GM21529 (cell line): ENCODE measurements at regions not wholly inside any gene's neighbourhood (a gene's known extent, or its start where the extent isn't known, plus 50 kb on each side); places are given as distances from the start of the nearest gene placed in this dataset.

Source experiments
- ATAC-seq: cut with Tn5 transposase; IDR thresholded peaks from one replicate; pipeline ENCODE4 v1.9.1; 2021; ENCODE audit not compliant: unreplicated experiment

DNA sequence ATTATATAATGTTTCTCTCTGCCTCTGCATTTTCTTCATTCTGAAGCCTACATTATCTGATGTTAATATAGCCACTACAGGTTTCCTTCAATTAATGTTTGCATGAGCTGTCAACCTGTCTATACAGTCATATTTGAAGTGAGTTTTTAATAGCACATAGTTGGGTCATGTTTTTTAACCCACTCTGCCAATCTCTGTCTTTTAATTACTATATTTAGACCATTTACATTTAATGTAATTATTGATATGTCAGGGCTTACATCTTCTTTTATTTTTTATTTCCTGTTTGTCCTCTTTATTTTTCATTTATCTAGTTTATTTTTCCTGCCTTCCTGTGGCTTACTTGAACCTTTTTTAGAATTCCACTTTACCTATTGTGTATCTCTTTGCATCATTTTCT, 124.3 kb upstream of the PDE1C start:
- ATAC-seq = no peak

DNA sequence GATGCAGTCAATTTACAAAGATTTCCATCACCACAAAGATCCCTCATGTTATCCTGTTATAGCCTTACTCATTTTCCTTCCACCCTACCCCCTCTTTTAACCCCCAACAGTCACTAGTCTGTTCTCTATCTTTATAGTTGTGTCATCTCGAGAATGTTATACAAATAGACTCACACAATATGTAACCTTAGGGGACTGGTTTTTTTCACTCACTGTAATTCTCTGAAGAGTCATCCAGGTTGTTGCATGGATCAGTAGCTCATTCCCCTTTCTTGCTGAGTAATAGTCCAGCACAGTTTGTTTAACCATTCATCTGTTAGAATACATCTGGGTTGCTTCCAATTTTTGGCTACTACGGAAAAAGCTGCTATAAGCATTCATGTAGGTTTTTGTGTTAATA, 121.1 kb upstream of the PDE1C start:
- no peak for ATAC-seq

DNA sequence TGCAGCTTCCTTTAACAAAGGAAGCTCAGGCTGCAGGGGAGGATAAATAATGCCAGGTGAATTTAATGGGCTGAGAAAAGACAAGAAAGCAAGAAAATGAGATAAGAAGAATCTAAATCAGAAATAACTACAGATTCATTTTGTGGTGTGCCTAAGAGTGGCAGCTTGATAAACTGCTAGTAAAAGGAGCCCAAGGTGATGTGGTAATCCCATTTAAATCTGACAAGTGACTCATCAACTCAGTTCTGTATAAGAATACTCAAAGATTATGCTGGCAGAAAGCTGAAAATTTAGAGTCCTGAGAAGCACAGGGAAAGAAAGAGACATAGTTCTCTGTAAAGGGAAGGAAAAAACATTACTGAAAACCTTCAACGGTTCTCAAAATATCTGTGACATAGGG, 109.4 kb upstream of the PDE1C start:
- ATAC-seq = no peak

DNA sequence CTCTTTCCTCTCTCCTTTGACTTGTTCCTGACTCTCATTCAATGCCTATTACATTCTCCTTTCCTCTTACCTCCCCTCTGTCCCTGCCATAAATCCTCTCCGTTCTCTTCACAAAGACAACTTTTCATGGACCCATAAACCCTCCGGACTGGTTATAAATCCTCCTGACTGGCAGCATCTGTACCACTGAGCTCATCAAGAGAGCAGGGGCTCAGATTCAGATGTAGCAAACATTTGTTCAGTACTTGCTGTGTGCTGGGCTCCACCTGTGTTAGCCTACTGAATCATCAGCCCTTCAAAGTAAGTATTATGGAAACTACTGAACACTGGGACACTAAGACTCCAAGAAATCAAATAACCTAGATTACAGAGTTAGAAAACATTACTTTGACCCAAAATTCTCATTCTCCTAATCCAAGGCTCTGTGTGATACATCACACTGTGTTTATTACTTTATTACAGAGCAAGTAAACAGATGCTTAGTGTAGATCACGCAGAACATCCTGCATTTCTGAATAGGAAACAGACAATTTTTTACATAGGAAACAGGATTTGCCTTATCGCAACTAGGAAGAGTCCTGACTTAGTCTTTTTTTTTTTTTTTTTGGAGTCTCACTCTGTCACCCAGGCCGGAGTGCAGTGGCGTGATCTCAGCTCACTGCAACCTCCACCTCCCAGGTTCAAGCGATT, 108.6 kb upstream of the PDE1C start:
- ATAC-seq = no peak

DNA sequence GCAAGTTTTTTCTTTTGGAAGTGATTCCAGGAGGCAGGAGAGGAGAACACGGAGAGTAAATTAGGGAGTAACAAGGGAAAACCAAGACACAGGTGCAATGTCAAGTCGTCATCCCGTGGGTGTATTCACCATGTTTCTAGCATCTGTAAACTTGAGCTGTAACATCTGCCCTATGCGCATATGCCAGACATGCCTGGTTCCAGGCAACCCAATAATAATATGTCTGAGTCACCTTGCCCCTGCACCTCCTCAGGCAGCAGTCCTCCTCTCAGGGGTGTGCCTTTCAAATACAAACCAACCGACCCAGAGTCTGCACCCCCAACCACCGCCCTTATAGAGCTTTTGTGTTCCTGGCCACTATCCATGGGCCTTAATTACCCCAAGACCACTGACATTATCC, 107.0 kb upstream of the PDE1C start:
- no peak for ATAC-seq

DNA sequence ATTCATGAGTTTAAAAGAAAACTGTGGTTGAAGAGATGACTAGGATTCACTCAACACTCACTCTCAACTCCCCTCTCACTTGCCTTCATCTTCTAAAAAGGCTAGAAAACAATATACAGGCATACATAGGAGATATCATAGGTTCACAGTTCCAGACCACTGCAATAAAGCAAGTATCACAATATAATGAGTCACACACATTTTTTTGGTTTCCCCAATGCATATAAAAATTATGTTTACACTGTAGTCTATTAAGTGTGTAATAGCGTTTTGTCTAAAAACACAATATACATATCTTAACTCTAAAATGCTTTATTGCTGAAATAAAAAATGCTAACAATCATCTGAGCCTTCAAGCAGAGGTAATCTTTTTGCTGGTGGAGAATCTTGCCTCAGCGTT, 104.9 kb upstream of the PDE1C start:
- no peak for ATAC-seq

DNA sequence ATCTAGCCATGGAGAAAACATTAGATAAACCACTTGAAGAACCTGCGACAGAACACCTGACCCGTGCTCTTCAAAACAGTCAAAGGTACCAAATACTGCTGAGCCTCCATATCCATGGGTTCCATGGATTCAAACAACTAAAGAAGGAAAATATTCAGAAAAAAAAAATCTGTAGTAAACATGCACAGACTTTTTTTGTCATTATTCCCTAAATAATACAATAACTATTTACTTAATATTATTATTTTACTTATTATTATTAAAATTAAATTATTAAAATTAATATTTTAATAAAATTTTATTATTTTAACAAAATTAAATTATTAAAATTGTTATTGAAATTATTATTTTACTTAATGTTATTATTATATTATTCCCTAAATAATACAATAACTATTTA, 101.0 kb upstream of the PDE1C start:
- no peak for ATAC-seq

DNA sequence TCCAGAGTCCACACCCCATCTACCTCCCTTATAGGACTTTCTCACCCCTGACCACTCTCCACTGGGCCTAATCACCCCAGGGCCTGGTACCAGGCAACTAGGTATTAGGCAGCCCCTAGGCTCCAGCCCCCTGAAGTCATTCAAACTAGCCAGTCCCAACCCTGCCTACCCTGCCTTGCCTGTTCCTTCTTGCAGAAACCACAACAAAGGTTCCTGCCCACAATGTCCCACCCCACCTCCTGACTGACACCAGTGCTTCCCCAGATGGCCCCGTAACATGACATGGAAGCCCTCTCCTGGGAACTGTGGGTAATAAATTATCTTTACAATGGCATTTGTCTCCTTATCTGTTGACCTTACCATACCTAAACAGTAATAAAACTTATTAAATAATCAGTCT, 100.6 kb upstream of the PDE1C start:
- ATAC-seq = no peak

DNA sequence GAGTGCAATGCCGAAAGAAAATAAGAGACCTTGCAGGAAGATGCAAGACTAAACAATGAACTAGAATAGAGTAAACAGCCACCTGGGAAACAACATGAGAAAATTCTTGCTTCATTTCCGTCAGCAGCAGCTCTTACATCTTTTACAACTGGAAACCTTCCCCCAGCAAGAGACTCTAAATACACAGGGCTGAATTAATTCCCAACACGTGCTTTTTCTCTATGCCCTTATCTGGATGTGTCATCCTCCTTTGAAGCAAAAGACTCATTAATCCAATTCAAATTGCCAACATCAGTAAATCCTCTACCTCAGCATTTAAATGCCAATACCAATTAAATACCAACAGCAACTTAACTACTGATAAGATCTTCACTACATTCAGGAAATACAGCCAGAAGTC, 99.0 kb upstream of the PDE1C start:
- ATAC-seq = no peak

DNA sequence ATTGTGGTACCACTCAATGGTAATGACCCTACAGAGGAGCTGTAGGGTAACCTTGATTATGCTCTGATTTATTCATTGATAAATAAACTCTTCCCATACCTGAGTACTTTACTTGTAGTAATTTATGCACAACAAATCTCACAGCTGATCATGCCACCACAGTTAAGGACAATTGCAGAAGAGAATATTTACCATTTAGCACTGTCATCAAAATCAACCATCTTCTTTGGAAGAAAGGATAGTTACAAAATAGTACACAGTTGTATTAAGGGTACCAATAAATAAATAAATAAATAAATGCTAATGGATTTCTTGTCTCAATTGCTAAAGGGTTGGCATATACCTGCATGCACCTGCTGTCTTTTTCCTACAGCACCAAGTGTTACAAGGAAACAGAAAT, 97.6 kb upstream of the PDE1C start:
- ATAC-seq = no peak

DNA sequence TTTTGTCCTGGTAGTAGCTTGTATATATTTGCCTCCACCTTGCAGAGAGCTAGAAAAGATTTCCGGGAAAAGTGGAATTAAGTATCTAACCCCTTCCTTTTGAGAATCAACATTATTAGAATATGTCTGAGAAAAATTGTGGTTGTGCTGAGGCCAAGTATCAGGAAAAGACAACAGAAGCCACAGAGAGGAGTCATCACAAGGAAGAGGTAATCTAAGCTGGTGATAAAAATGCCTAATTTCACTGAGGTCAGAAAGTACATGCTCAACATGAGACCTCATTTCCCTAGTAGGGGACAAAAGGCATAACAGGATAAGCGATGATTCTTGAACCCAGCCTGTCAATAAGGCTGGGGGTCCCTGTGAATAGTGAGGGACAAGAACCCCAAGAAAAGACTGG, 97.0 kb upstream of the PDE1C start:
- no peak for ATAC-seq

DNA sequence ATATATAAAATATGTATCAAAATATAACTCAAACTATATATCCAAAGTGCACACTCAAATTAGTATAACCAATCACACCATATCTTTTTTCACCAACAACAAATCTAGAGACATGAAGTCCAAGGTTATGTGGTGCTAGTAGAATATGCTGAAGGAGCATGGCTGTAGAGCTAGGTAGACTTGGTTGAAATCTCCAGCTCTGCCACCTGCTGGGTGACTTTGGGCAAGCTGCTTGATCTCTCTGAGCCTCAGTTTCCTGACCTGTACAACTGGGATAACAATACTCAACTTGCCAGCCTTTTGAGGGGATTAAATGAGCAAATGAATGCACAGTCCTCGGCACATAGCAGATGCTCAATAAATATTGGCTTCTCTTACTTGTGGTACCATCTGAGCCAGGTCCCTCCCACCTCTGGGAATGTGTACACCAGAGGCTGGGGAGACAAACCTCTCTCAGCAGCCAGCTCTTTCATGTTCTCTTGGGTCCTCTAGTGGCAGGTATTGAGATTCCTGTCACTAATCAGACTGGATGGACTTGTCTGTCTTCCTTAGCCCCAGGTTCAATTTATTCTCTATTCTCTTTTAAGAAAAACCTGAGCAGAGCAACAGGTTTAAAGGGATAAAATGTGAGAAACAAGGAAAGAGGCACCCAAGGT, 94.3 kb upstream of the PDE1C start:
- ATAC-seq = no peak

DNA sequence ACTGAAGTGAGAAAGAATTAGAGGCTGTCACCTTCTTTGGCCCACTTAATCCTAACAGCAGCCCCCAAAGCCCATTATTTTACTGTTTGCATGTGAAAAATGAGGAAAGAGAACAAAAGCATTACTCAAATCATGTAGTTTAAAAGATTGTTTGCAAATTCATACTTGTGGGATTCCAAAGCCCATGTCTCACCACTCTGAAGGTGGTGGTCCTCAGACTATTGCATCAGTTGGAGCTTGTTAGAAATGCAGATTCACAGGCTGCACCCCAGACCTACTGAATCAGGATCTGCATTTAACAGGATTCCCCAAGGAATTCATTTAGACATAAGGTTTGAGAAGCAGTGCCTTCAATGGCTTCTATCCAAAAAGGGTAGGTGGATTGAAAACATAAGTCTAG, 93.7 kb upstream of the PDE1C start:
- ATAC-seq = no peak

DNA sequence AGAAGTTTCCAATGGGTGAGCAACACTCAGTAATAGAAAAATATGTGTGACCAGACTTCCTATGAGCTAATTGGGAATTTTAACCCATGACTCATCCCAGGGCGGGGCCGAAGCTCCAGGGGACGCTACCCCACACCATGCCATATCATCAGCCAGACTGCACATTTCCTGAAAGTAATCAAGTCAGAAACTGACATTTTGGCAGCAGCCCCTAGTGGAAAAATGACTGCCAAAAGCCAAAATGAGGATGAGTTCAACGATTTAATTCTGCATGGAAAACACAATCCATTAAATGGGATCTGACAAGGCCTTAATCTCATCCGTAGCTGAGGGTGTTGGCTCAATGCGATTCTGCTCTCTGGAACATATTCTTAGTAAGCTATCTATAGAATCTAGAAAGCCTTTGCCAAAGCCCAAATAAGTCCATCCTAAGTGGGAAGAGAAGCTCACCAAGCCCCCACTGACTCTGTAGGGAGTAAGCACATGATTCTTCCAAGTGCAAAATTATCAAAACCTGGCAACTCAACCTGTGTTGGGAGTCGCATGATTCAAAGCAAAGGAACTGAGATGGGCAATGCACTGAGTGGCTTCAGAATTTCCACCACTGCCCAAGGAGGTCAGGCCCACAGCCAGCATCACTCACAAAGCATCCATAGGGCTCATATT, 93.1 kb upstream of the PDE1C start:
- no peak for ATAC-seq

DNA sequence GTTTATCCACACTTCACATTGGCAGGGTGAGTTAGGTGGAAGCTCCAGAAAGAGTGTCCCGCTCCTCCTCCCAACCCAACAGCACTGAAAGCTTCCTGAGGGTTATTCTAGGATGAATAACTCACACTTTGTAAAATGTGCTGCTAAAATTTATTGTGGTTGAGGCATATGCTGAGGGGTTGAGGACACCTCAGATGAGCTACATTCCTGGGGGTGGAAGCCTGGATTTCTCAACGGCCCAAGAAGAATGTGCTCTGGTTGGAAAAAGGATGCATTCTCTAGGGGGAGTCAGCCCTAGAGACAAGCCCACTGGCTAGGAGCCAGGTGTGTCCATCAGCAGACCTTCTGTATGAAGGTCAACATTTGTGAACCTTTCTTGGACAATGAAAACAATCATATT, 91.5 kb upstream of the PDE1C start:
- ATAC-seq = no peak

DNA sequence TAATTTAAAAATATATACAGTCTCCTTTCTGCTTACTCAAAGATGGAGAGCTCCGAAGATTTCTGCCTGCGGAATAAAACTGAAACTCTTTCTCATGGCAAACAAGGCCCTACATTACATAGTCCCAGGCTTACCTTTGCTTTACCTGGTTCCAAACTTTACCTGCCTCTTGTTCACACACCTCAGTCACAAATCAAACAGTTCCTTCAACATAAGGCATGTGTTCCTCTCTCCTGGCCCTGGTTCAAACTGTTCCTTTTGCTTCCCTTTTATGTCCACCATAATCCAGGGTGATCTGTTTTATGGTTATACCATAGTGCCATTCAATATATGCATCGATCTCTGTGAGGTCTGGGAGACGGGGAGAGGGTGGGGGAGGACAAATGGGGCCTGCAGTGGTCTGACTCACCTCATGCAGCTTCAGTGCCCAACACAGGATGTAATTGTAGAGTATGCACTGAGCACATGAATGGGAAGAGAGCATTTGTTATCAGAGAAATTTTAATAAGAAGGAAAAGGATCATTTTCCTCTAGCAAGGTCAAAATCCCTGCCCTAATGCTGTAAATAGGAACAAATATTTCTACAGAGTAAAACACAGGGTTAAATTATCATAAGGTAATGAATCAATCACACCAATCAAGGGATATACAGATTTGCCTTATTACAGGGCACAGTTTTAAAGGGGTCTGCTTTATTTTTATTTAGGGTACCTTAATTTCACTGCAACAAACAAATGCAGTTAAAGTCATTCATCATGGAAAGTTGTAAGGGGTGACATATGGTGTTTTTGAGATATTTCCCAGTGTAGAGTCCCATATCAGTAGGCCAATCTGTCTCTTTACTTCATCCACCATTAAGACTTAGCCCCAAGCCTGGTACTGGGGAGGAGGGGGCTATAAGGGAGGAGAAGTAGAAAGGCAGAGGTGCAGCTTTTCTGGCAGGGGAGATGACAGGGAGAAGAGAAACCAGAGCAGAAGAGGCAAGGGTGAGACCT, 88.8 kb upstream of the PDE1C start:
- ATAC-seq = no peak

DNA sequence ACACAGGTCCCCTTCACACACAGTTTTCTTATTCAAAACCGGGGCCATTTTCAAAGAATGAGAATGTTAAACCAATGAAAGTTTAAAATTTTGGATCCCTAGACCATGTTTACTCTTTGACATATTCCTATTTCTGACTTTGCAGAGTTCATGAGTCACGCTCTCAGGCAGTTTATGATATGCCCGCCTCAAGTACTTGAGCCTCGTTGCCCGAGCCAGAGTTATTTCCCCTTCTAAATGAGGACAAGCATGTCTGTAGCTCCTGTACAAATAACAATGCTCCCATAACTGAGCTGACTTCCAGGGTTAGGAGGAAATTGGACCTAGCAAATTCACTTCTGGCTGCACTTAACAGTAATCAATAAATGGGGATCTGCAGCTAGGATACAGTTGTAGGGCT, 87.9 kb upstream of the PDE1C start:
- no peak for ATAC-seq

DNA sequence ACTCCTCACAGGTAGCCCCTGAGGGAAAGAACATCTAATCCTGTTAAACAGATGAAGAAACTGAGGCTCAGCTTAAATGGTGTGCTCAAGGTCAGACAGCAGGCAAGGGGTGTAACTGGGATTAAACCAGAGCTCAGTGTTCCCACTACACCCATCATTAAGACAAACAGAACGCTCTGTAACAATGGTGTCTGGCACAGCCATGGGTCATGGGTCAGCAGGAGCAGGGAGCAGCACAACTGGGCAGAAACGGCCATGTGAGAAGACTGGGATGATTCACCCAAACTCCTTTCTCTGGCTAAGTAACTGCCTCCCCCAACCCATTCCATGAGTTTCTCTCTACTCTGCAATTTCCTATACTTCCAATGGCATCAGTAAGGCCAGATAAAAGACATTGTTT, 85.5 kb upstream of the PDE1C start:
- no peak for ATAC-seq

DNA sequence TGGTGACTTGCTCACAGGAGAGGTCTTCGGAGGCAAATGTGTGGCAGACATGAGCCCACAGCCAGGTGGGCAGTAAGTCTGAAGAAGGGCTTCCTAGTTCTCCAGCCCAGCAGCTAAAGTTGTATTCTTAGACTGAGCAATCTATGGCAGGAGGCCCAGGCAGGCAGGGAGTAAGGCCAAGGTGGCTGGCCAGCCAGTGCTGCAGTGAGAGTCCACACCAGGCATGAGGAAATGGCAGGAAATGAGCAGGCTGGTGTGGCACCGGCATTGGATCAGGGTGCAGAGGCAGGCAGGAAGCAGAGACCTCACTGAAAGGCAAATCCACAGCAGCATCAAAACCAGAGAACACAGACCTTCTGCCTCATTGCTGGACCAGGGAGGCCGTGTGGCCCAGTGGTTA, 84.6 kb upstream of the PDE1C start:
- no peak for ATAC-seq

DNA sequence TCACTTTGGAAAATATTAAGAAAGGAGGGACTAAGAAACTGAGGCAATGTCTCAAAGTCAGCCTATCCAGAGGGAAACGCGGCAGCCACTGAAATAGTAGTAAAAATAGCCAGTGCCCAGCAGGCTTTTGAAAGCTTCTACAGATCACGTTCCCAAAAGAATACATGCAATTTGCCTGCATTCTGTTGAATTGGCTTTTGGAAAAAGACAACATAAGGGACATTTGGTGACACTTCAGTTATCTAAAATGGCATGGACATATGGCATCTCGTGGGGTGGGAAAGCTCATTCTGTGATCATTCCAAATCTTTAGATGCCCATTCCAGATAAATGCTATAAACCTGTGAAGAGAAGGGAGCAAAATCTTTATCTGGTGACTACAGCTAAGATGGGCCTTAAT, 82.8 kb upstream of the PDE1C start:
- ATAC-seq = no peak

DNA sequence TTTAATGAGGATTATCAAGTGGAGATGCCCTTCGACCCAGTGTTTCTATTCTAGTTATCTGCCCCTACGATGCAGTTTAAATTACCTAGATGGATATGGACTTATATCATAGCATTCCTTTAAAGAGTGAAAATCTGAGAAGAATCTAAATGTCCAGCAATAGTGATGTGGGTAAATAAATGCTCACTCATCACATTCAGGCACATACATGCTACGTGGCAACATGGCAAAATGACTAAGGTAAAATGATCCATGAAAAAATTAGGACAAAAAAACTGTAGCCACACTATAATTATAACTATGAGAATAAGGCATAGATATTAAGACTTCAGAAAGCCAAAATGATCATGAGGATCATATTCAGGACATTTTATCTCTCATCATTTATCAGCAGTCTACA, 82.4 kb upstream of the PDE1C start:
- no peak for ATAC-seq
